ENCODE measurements at regions not wholly inside any gene's neighbourhood (a gene's known extent, or its start where the extent isn't known, plus 50 kb on each side); places are given as distances from the start of the nearest gene placed in this dataset.

DNA sequence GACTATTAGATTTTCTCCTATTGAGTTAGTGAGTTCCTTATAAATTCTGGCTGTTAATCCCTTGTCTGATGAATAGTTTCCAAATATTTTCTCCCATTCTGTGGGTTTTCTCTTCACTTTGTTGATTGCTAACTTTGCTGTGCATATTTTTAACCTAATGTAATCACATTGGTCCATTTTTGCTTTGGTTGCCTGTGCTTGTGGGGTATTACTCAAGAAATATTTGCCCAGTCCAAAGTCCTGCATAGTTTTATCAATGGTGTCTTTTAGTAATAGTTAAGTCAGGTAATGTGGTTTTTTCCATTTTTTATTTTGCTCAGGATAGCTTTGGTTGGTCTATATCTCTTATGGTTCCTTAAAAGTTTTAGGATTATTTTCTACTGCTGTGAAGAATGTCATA is 490.3 kb downstream of the ARAP2 start:
- Histone ChIP-seq H3K9ac (ENCODE audit: low read length in 3 of 3) (no peak overlapping the region), H3K4me1 (ENCODE audit: control insufficient read depth in 2 of 3, insufficient read depth in 2 of 3, low read depth in 1 of 3, low read length in 3 of 3) (no peaks in the 10 kb centered on the region), H3K9me3 (ENCODE audit: control insufficient read depth in 2 of 3, insufficient read depth in 1 of 3, low read length in 3 of 3) (peaks cover 0 to 2% (median 0%) of the 10 kb centered on the region in 3 donors), H3K4me3 (ENCODE audit: low read length in 3 of 3) (no peak overlapping the region), H3K27ac (ENCODE audit: low read depth in 2 of 2, low read length in 2 of 2) (no peak overlapping the region), H3K36me3 (ENCODE audit: control insufficient read depth in 2 of 3, insufficient read depth in 3 of 3, low read length in 3 of 3) (no peaks in the 10 kb centered on the region), H3K27me3 (ENCODE audit: control insufficient read depth, insufficient read depth, low read length) (no peaks in the 10 kb centered on the region)
- FAIRE-seq (no peak), DNase-seq (no peak)
- TF ChIP-seq, protein P1, sequence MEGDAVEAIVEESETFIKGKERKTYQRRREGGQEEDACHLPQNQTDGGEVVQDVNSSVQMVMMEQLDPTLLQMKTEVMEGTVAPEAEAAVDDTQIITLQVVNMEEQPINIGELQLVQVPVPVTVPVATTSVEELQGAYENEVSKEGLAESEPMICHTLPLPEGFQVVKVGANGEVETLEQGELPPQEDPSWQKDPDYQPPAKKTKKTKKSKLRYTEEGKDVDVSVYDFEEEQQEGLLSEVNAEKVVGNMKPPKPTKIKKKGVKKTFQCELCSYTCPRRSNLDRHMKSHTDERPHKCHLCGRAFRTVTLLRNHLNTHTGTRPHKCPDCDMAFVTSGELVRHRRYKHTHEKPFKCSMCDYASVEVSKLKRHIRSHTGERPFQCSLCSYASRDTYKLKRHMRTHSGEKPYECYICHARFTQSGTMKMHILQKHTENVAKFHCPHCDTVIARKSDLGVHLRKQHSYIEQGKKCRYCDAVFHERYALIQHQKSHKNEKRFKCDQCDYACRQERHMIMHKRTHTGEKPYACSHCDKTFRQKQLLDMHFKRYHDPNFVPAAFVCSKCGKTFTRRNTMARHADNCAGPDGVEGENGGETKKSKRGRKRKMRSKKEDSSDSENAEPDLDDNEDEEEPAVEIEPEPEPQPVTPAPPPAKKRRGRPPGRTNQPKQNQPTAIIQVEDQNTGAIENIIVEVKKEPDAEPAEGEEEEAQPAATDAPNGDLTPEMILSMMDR (IDR thresholded peaks at IDR 0.05; ENCODE audit: borderline replicate concordance, extremely low read depth, insufficient read depth), result no peak
- intact Hi-C loops (cut with DNase I), result no loop called here

DNA sequence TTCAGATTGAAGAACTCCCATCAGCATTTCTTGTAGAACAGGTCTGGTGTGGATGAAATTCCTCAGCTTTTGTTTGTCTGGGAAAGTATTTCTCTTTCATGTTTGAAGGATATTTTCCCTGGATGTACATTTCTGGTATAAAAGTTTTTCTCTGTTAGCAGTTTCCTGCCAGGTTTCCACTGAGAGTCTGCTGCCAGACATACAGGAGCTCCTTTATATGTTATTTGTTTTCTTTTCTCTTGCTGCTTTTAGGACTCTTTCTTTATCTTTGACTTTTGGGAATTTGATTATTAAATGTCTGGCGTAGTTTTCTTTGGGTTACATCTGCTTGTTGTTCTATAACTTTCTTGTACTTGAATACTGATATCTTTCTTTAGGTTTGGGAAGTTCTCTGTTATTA is 486.5 kb downstream of the ARAP2 start:
- FAIRE-seq (no peak), DNase-seq (no peak)
- intact Hi-C loops (cut with DNase I), result no loop called here
- H3K27ac ChIP-seq (ENCODE audit: low read depth in 2 of 2, low read length in 2 of 2), result no peak overlapping the region
- H3K27me3 ChIP-seq (ENCODE audit: control insufficient read depth, insufficient read depth, low read length), result no peaks in the 10 kb centered on the region
- H3K4me1 ChIP-seq (ENCODE audit: control insufficient read depth in 2 of 3, insufficient read depth in 2 of 3, low read depth in 1 of 3, low read length in 3 of 3), result no peaks in the 10 kb centered on the region
- H3K9ac ChIP-seq (ENCODE audit: low read length in 3 of 3), result no peak overlapping the region
- peaks cover 0 to 2% (median 0%) of the 10 kb centered on the region in 3 donors for H3K9me3 ChIP-seq (ENCODE audit: control insufficient read depth in 2 of 3, insufficient read depth in 1 of 3, low read length in 3 of 3)
- TF ChIP-seq, protein P1 (IDR thresholded peaks at IDR 0.05; ENCODE audit: borderline replicate concordance, extremely low read depth, insufficient read depth), result no peak
- no peaks in the 10 kb centered on the region for H3K36me3 ChIP-seq (ENCODE audit: control insufficient read depth in 2 of 3, insufficient read depth in 3 of 3, low read length in 3 of 3)
- H3K4me3 ChIP-seq (ENCODE audit: low read length in 3 of 3), result no peak overlapping the region

DNA sequence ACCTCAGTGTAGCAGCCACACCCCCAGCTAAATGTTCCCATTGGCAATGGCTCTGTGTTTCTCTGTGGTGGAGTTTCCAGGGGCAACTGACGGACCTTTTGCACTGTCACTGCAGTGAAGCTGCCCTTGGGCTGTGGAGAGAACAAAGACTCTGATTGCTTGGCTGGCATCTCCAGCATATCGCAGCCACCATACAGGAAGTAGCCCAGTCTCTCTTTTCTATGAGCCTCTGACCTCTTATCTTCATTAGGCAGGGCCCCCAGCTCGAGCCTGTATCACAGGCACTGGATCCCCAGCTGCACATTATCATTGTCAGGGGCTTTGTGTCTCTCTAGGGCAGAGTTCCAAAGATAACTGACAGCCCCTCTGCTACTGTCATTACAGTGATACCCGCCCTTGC is 483.5 kb downstream of the ARAP2 start:
- Histone ChIP-seq H3K36me3 (ENCODE audit: control insufficient read depth in 2 of 3, insufficient read depth in 3 of 3, low read length in 3 of 3) (no peaks in the 10 kb centered on the region), H3K4me1 (ENCODE audit: control insufficient read depth in 2 of 3, insufficient read depth in 2 of 3, low read depth in 1 of 3, low read length in 3 of 3) (no peaks in the 10 kb centered on the region), H3K9ac (ENCODE audit: low read length in 3 of 3) (no peak overlapping the region), H3K4me3 (ENCODE audit: low read length in 3 of 3) (no peak overlapping the region), H3K27ac (ENCODE audit: low read depth in 2 of 2, low read length in 2 of 2) (no peak overlapping the region), H3K27me3 (ENCODE audit: control insufficient read depth, insufficient read depth, low read length) (no peaks in the 10 kb centered on the region), H3K9me3 (ENCODE audit: control insufficient read depth in 2 of 3, insufficient read depth in 1 of 3, low read length in 3 of 3) (peaks cover 0 to 2% (median 0%) of the 10 kb centered on the region in 3 donors)
- FAIRE-seq (no peak), DNase-seq (no peak)
- TF ChIP-seq, protein P1 (IDR thresholded peaks at IDR 0.05; ENCODE audit: borderline replicate concordance, extremely low read depth, insufficient read depth), result no peak
- intact Hi-C loops (cut with DNase I), result no loop called here

DNA sequence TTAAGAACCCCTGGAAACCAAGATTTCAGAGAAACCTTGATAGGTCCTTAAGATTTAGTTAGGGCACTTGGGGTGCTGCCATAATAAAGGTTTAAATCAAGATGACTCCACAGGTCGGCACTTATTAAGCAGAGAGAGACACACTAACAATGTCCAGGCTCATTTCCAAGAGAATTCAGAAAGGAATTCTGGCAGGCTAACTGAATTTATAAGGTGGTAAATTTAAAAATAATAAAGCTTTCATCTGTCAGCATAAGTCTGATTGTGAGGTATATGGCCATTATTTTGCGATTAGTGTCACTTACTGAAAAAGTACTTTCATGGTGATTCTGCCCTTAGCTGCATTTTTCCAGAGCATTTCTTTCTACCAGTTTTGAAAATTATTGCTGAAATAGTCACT is 472.7 kb downstream of the ARAP2 start:
- no peaks in the 10 kb centered on the region for H3K27me3 ChIP-seq (ENCODE audit: control insufficient read depth, insufficient read depth, low read length)
- no peak overlapping the region for H3K27ac ChIP-seq (ENCODE audit: low read depth in 2 of 2, low read length in 2 of 2)
- no peak overlapping the region for H3K9ac ChIP-seq (ENCODE audit: low read length in 3 of 3)
- H3K36me3 ChIP-seq (ENCODE audit: control insufficient read depth in 2 of 3, insufficient read depth in 3 of 3, low read length in 3 of 3), result no peaks in the 10 kb centered on the region
- intact Hi-C loops (cut with DNase I), result no loop called here
- FAIRE-seq (no peak), DNase-seq (peak in 2 of 5 donors; percentile 39 to 70)
- H3K9me3 ChIP-seq (ENCODE audit: control insufficient read depth in 2 of 3, insufficient read depth in 1 of 3, low read length in 3 of 3), result no peaks in the 10 kb centered on the region
- no peaks in the 10 kb centered on the region for H3K4me1 ChIP-seq (ENCODE audit: control insufficient read depth in 2 of 3, insufficient read depth in 2 of 3, low read depth in 1 of 3, low read length in 3 of 3)
- TF ChIP-seq, protein P1 (IDR thresholded peaks at IDR 0.05; ENCODE audit: borderline replicate concordance, extremely low read depth, insufficient read depth), result no peak
- no peak overlapping the region for H3K4me3 ChIP-seq (ENCODE audit: low read length in 3 of 3)

Data from kidney (tissue), 13 donors.